Astrocyte (in vitro differentiated cells and primary cell): ENCODE measurements at regions not wholly inside any gene's neighbourhood (a gene's known extent, or its start where the extent isn't known, plus 50 kb on each side); places are given as distances from the start of the nearest gene placed in this dataset.

ENCODE experiments used
- DNase-seq: peaks from one replicate; pipeline ENCODE4 v3.0.0-alpha.2; 2010; ENCODE audit warnings: low read depth
- FAIRE-seq: peaks from 2 replicates; lab custom pipeline; 2011; peaks lifted over from hg19 to GRCh38; lab: Jason Lieb, UNC
- H2AFZ ChIP-seq: 2 replicates; pipeline ENCODE4 v1.6.0; 2012; ENCODE audit warnings: low read depth, low read length, inconsistent platforms
- H3K27ac ChIP-seq: 2 replicates; pipeline ENCODE4 v1.5.1; 2011; ENCODE audit warnings: low read depth, low read length, inconsistent platforms
- H3K27me3 ChIP-seq: 2 replicates; pipeline ENCODE4 v1.6.0; 2011; ENCODE audit warnings: low read length, inconsistent platforms; ENCODE audit not compliant: insufficient read depth
- H3K36me3 ChIP-seq: 2 replicates; pipeline ENCODE4 v1.5.1; 2011; ENCODE audit warnings: low read length, inconsistent platforms; ENCODE audit not compliant: insufficient read depth
- H3K4me1 ChIP-seq: 2 replicates; pipeline ENCODE4 v1.5.1; 2011; ENCODE audit warnings: low read length, inconsistent platforms; ENCODE audit not compliant: insufficient read depth
- H3K4me2 ChIP-seq: 2 replicates; pipeline ENCODE4 v1.6.0; 2012; ENCODE audit warnings: low read length, inconsistent platforms
- H3K4me3 ChIP-seq: 2 replicates; pipeline ENCODE4 v1.5.1; 2011; ENCODE audit warnings: low read depth, mild to moderate bottlenecking, low read length, inconsistent platforms; ENCODE audit not compliant: insufficient read depth
- H3K79me2 ChIP-seq: 2 replicates; pipeline ENCODE4 v1.6.0; 2012; ENCODE audit warnings: mild to moderate bottlenecking, low read length, inconsistent platforms; ENCODE audit not compliant: insufficient read depth
- H3K9ac ChIP-seq: 2 replicates; pipeline ENCODE4 v1.6.0; 2012; ENCODE audit warnings: mild to moderate bottlenecking, low read length, inconsistent platforms
- H3K9me3 ChIP-seq: 2 replicates; pipeline ENCODE4 v1.5.1; 2012; ENCODE audit warnings: low read depth, mild to moderate bottlenecking, low read length, inconsistent platforms; ENCODE audit not compliant: insufficient read depth
- H4K20me1 ChIP-seq: 2 replicates; pipeline ENCODE4 v1.6.0; 2012; ENCODE audit warnings: low read length, inconsistent platforms; ENCODE audit not compliant: insufficient read depth
- H3K27ac Mint-ChIP-seq: one replicate; pipeline ENCODE4 v1.8.0; 2021; ENCODE audit warnings: mild to moderate bottlenecking, mixed read lengths; ENCODE audit not compliant: unreplicated experiment
- H3K27me3 Mint-ChIP-seq: one replicate; pipeline ENCODE4 v1.8.0; 2021; ENCODE audit warnings: low read depth, mixed read lengths; ENCODE audit not compliant: unreplicated experiment
- H3K36me3 Mint-ChIP-seq: one replicate; pipeline ENCODE4 v1.8.0; 2021; ENCODE audit warnings: low read depth, mixed read lengths; ENCODE audit not compliant: unreplicated experiment
- H3K4me1 Mint-ChIP-seq: one replicate; pipeline ENCODE4 v1.8.0; 2021; ENCODE audit warnings: low read depth, mixed read lengths; ENCODE audit not compliant: unreplicated experiment
- H3K4me3 Mint-ChIP-seq: one replicate; pipeline ENCODE4 v1.8.0; 2021; ENCODE audit warnings: mild to moderate bottlenecking, moderate library complexity, mixed read lengths; ENCODE audit not compliant: unreplicated experiment
- H3K9me3 Mint-ChIP-seq: one replicate; pipeline ENCODE4 v1.8.0; 2021; ENCODE audit warnings: mild to moderate bottlenecking, mixed read lengths; ENCODE audit not compliant: unreplicated experiment
- CTCF ChIP-seq: IDR thresholded peaks from 2 replicates; pipeline ENCODE4 v1.5.1; 2011; ENCODE audit warnings: low read depth, mild to moderate bottlenecking, inconsistent platforms, low read length, moderate library complexity; ENCODE audit not compliant: insufficient read depth
- EZH2 ChIP-seq: IDR thresholded peaks from 2 replicates; pipeline ENCODE4 v1.6.1; 2012; ENCODE audit warnings: mild to moderate bottlenecking, low read length, inconsistent platforms; ENCODE audit not compliant: insufficient read depth

- Histone ChIP-seq H2AFZ (no peak overlapping the region), H3K27me3 (no peaks in the 10 kb centered on the region), H3K4me2 (no peak overlapping the region), H4K20me1 (no peaks in the 10 kb centered on the region), H3K9me3 (no peaks in the 10 kb centered on the region), H3K4me1 (no peaks in the 10 kb centered on the region), H3K27ac (no peak overlapping the region), H3K4me3 (no peak overlapping the region), H3K79me2 (no peaks in the 10 kb centered on the region), H3K9ac (no peak overlapping the region), H3K36me3 (no peaks in the 10 kb centered on the region)
- no peak for FAIRE-seq
- no peak overlapping the region for H3K4me3 Mint-ChIP-seq
- TF ChIP-seq EZH2 (no peak), CTCF (no peak)
- H3K36me3 Mint-ChIP-seq = no peaks in the 10 kb centered on the region
- H3K9me3 Mint-ChIP-seq = no peaks in the 10 kb centered on the region
- no peak overlapping the region for H3K27ac Mint-ChIP-seq
- no peak for DNase-seq
- no peaks in the 10 kb centered on the region for H3K27me3 Mint-ChIP-seq
- no peaks in the 10 kb centered on the region for H3K4me1 Mint-ChIP-seq
These were observed 584.7 kb upstream of the SORCS1 start for GRCh38 chr10:107749235-107749634.

DNA sequence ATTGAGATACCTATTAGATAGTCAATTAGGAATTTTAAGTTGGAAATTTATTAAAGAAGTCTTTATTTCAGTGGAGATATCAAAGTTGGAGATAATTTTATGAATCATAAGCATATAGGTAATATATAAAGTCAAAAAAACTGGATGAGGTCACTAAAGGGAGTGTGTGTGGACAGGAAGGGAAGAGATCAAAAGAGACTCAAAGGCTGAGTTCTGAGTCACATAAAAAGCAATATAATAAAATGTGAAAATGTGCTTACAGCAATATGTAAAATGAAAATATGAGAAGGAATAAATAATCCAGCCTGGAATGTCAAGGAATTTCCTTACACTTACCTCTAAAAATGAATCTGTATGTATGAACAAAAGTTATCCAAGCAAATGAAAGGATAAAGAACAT, 583.3 kb upstream of the SORCS1 start:
- Histone ChIP-seq H3K9me3 (no peaks in the 10 kb centered on the region), H3K9ac (no peak overlapping the region), H3K79me2 (no peaks in the 10 kb centered on the region), H3K4me2 (no peak overlapping the region), H4K20me1 (no peaks in the 10 kb centered on the region), H3K27ac (no peak overlapping the region), H3K4me1 (no peaks in the 10 kb centered on the region), H3K4me3 (no peak overlapping the region), H3K36me3 (no peaks in the 10 kb centered on the region), H2AFZ (no peak overlapping the region), H3K27me3 (no peaks in the 10 kb centered on the region)
- H3K9me3 Mint-ChIP-seq = no peaks in the 10 kb centered on the region
- no peak for TF ChIP-seq EZH2
- TF ChIP-seq CTCF = no peak
- no peak for FAIRE-seq
- H3K4me3 Mint-ChIP-seq = no peak overlapping the region
- DNase-seq = no peak
- H3K4me1 Mint-ChIP-seq = no peaks in the 10 kb centered on the region
- no peaks in the 10 kb centered on the region for H3K36me3 Mint-ChIP-seq
- H3K27ac Mint-ChIP-seq = no peak overlapping the region
- H3K27me3 Mint-ChIP-seq = no peaks in the 10 kb centered on the region

GRCh38 chr10:107741971-107742370, 577.5 kb upstream of the SORCS1 start:
- no peak overlapping the region for H2AFZ ChIP-seq
- no peak overlapping the region for H3K9ac ChIP-seq
- no peaks in the 10 kb centered on the region for H4K20me1 ChIP-seq
- FAIRE-seq = no peak
- Mint-ChIP-seq H3K36me3 (no peaks in the 10 kb centered on the region), H3K27me3 (no peaks in the 10 kb centered on the region), H3K4me3 (no peak overlapping the region), H3K9me3 (no peaks in the 10 kb centered on the region), H3K27ac (no peak overlapping the region), H3K4me1 (no peaks in the 10 kb centered on the region)
- no peak overlapping the region for H3K27ac ChIP-seq
- no peaks in the 10 kb centered on the region for H3K27me3 ChIP-seq
- no peak overlapping the region for H3K4me2 ChIP-seq
- no peaks in the 10 kb centered on the region for H3K36me3 ChIP-seq
- H3K79me2 ChIP-seq = no peaks in the 10 kb centered on the region
- TF ChIP-seq CTCF = no peak
- TF ChIP-seq EZH2 = no peak
- no peaks in the 10 kb centered on the region for H3K4me1 ChIP-seq
- DNase-seq = no peak
- H3K4me3 ChIP-seq = no peak overlapping the region
- no peaks in the 10 kb centered on the region for H3K9me3 ChIP-seq
